ENCODE measurements at regions not wholly inside any gene's neighbourhood (a gene's known extent, or its start where the extent isn't known, plus 50 kb on each side); places are given as distances from the start of the nearest gene placed in this dataset.

- no peak for DNase-seq (ENCODE audit: extremely low spot score)
- TF ChIP-seq, protein P1, sequence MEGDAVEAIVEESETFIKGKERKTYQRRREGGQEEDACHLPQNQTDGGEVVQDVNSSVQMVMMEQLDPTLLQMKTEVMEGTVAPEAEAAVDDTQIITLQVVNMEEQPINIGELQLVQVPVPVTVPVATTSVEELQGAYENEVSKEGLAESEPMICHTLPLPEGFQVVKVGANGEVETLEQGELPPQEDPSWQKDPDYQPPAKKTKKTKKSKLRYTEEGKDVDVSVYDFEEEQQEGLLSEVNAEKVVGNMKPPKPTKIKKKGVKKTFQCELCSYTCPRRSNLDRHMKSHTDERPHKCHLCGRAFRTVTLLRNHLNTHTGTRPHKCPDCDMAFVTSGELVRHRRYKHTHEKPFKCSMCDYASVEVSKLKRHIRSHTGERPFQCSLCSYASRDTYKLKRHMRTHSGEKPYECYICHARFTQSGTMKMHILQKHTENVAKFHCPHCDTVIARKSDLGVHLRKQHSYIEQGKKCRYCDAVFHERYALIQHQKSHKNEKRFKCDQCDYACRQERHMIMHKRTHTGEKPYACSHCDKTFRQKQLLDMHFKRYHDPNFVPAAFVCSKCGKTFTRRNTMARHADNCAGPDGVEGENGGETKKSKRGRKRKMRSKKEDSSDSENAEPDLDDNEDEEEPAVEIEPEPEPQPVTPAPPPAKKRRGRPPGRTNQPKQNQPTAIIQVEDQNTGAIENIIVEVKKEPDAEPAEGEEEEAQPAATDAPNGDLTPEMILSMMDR (IDR thresholded peaks at IDR 0.05; ENCODE audit: control extremely low read depth, extremely low read depth, low read depth, missing control alignments), result no peak
- ChIA-PET CTCF (interaction anchor here (1.7 kb wide), 1 partner anchor 22 kb away, joined by 4 read pairs; no protein-coding TSS in a partner anchor), POLR2A (no interaction called here)
These were observed 133.7 kb upstream of the CTBP2 start for GRCh38 chr10:125294109-125294508.

DNA sequence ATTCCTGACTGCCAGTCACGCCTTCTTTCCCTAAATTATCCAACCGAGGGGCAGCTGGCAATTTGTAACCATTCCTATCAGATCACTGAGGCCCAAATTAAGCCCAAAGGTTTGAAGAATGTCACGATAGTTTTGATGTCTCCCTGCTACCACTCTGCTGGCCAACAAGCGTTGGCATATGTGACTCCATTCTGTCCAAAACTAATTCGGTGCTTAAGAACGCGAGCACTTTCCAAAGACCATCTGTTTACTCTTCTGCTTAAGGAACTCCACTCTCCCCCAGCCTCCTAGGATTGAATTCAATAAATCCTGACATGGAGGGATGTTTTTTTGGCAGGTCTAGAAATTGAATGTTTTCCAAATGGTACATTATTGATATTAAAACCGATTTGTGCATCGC, 131.5 kb upstream of the CTBP2 start:
- TF ChIP-seq, protein P1 (IDR thresholded peaks at IDR 0.05; ENCODE audit: control extremely low read depth, extremely low read depth, low read depth, missing control alignments), result no peak
- ChIA-PET CTCF (no interaction called here), POLR2A (no interaction called here)
- DNase-seq (ENCODE audit: extremely low spot score), result no peak

DNA sequence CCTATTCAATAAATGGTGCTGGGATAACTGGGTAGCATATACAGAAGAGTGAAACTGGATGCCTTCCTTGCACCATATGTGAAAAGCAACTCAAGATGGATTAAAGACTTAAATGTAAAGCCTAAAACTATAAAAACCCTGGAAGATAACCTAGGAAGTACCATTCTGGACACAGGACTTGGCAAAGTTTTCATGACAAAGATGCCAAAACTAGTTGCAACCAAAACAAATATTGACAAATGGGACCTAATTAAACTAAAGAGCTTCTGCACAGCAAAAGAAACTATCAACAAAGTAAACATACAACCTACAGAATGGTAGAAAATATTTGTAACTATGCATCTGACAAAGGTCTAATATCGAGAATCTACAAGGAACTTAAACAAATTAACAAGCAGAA, 129.1 kb upstream of the CTBP2 start:
- ChIA-PET POLR2A (no interaction called here), CTCF (no interaction called here)
- no peak for DNase-seq (ENCODE audit: extremely low spot score)
- TF ChIP-seq, protein P1 (IDR thresholded peaks at IDR 0.05; ENCODE audit: control extremely low read depth, extremely low read depth, low read depth, missing control alignments), result no peak

- TF ChIP-seq, protein P1 (IDR thresholded peaks at IDR 0.05; ENCODE audit: control extremely low read depth, extremely low read depth, low read depth, missing control alignments), result no peak
- POLR2A ChIA-PET, result no interaction called here
- DNase-seq (ENCODE audit: extremely low spot score), result no peak
- CTCF ChIA-PET, result no interaction called here
These were observed 124.7 kb upstream of the CTBP2 start for GRCh38 chr10:125284875-125285597.

DNA sequence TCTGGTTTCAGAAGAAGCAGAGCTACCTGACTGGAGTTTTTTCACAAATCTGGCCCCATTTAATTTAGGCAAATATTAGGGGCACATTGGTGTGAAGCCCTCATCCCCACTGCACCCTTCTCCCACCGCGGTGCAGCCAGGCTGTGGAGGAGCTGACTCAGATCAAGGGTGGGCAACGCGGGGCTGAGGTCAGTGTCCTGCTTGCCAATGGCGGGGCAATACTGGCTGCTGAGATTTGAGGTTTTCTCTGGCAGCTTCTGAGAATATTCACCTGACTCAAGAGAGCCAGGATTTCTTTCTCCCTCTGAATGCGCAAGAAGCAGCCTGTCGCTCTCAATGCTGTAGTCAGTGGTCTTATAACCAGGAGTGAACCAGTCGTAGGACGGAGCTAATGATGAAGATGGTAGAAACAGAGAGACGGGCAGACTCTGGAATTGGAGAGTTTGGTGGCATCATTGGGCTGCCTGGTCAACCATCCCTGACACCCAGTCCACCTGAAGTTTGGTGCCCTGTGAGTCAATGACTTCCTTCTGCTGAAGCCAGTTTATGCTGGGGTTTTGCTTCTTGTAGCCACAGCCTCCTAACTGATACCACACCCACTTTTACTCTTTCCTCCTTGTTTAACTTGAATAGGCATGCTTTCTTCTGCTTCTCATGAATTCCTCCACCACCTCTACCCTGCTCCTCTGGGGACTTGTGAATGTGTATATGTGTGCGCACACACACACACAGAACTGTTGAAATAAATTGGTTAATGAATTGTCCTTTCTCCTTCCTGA, 123.7 kb upstream of the CTBP2 start:
- ChIA-PET POLR2A (no interaction called here), CTCF (no interaction called here)
- TF ChIP-seq, protein P1 (IDR thresholded peaks at IDR 0.05; ENCODE audit: control extremely low read depth, extremely low read depth, low read depth, missing control alignments), result no peak
- DNase-seq (ENCODE audit: extremely low spot score), result no peak

DNA sequence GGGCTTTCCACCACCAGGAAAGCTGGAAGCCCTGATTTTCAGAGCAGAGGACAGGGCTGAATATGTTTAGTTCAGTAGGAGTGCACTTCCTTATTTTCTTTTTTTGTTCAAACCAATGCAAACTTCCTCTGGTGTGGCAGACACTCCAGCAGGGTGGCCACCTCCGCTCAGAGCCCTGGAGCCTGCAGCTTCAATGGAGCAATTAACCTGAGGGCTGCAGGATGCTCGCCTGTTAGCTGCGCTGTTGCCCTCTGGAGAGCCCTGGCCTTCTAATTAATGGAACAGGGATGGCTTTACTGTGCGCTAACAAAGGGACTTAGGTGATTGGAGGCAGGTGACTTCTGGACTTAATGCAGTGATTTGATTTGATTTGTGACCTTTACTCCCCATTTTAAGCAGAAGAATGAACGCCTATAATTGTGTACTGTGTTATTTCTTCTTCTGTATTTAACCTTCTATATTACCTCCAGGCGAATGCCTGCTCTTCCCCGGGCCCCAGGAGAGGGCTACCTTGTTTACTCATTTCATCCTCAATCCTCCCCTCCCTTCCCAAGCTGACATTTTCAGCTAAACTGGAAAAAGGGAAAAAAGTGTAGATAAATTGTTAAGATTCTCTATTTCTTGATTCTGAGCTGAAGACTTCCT, 123.0 kb upstream of the CTBP2 start:
- POLR2A ChIA-PET, result no interaction called here
- no peak for DNase-seq (ENCODE audit: extremely low spot score)
- CTCF ChIA-PET, result no interaction called here
- TF ChIP-seq, protein P1 (IDR thresholded peaks at IDR 0.05; ENCODE audit: control extremely low read depth, extremely low read depth, low read depth, missing control alignments), result no peak

Measured in GM10248 (cell line).